Activated CD8-positive, alpha-beta memory T cell treated with anti-CD3 and anti-CD28 coated beads for 1 hour (primary cell): ENCODE measurements at regions not wholly inside any gene's neighbourhood (a gene's known extent, or its start where the extent isn't known, plus 50 kb on each side); places are given as distances from the start of the nearest gene placed in this dataset.
"Not testable (repeated sequence)": the region's sequence is repeated elsewhere in the genome, so short reads cannot be mapped to it uniquely, and the experiment has no call there.

Source experiments
- DNase-seq, 2 donors: peaks; one replicate each; pipeline ENCODE4 v3.0.0-alpha.2; 2020; ENCODE audit warnings: low read depth in 1 of 2; ENCODE audit errors: extremely low read depth in 1 of 2

GRCh38 chr12:69027411-69027881 lies 94.5 kb upstream of the CPM start:
- DNase-seq: no peak

- no peak for DNase-seq
Observed at GRCh38 chr12:69028941-69029729, 96.2 kb upstream of the CPM start.

- DNase-seq: no peak
Observed at GRCh38 chr12:69030321-69030720, 97.3 kb upstream of the CPM start.

GRCh38 chr12:69036533-69036932 lies 103.6 kb upstream of the CPM start:
- no peak for DNase-seq

- DNase-seq: no peak
Observed at GRCh38 chr12:69036999-69037398, 104.0 kb upstream of the CPM start.

- DNase-seq: no peak
Observed at GRCh38 chr12:69039911-69040310, 106.9 kb upstream of the CPM start.

- no peak for DNase-seq
Observed at GRCh38 chr12:69042557-69042956, 109.6 kb upstream of the CPM start.

- DNase-seq: no peak
Observed at GRCh38 chr12:69042970-69043369, 110.0 kb upstream of the CPM start.

GRCh38 chr12:69044887-69045286 lies 111.9 kb upstream of the CPM start:
- no peak for DNase-seq

- no peak for DNase-seq
Observed at GRCh38 chr12:69045430-69045829, 112.5 kb upstream of the CPM start.

- no peak for DNase-seq
Observed at GRCh38 chr12:69046363-69046762, 113.4 kb upstream of the CPM start.

GRCh38 chr12:69046920-69047319 lies 113.9 kb upstream of the CPM start:
- no peak for DNase-seq

- DNase-seq: no peak
Observed at GRCh38 chr12:69047990-69048389, 115.0 kb upstream of the CPM start.

GRCh38 chr12:69049855-69050254 lies 116.9 kb upstream of the CPM start:
- DNase-seq: not testable (repeated sequence)

- no peak for DNase-seq
Observed at GRCh38 chr12:69052613-69053408, 119.8 kb upstream of the CPM start.

GRCh38 chr12:69054343-69055056 lies 121.5 kb upstream of the CPM start:
- no peak for DNase-seq

GRCh38 chr12:69055280-69055679 lies 122.3 kb upstream of the CPM start:
- DNase-seq: no peak

- DNase-seq: no peak
Observed at GRCh38 chr12:69055706-69056105, 122.7 kb upstream of the CPM start.

GRCh38 chr12:69056743-69057515 lies 124.0 kb upstream of the CPM start:
- no peak for DNase-seq

GRCh38 chr12:69057742-69058141 lies 124.8 kb upstream of the CPM start:
- no peak for DNase-seq
